Uterus (tissue), 3 donors: ENCODE measurements at regions not wholly inside any gene's neighbourhood (a gene's known extent, or its start where the extent isn't known, plus 50 kb on each side); places are given as distances from the start of the nearest gene placed in this dataset.
"Not testable (repeated sequence)": the region's sequence is repeated elsewhere in the genome, so short reads cannot be mapped to it uniquely, and the experiment has no call there.

Source experiments
- DNase-seq, 2 donors: peaks; one replicate each; pipeline ENCODE4 v3.0.0-alpha.2; 2019 to 2020
- H3K27ac ChIP-seq, 2 donors: fragments of 200-600 bp; sonication (generic); 1 replicate in 1 of 2; 2 replicates in 1 of 2; pipeline ENCODE4 v1.5.1; 2016 to 2018
- H3K27me3 ChIP-seq, 2 donors: fragments of 200-600 bp; sonication (generic); one replicate each; pipeline ENCODE4 v1.5.1; 2018 to 2019; ENCODE audit warnings: control low read depth in 1 of 2
- H3K36me3 ChIP-seq, 2 donors: fragments of 200-600 bp; sonication (generic); one replicate each; pipeline ENCODE4 v1.5.1; 2019; ENCODE audit warnings: control low read depth in 1 of 2
- H3K4me1 ChIP-seq, 2 donors: fragments of 200-600 bp; sonication (generic); one replicate each; pipeline ENCODE4 v1.5.1; 2018 to 2019; ENCODE audit warnings: control low read depth in 1 of 2
- H3K4me3 ChIP-seq, 2 donors: fragments of 200-600 bp; sonication (generic); 1 replicate in 1 of 2; 2 replicates in 1 of 2; pipeline ENCODE4 v1.5.1; 2018 to 2019; ENCODE audit warnings: mild to moderate bottlenecking in 1 of 2
- H3K9me3 ChIP-seq, 2 donors: fragments of 200-600 bp; sonication (generic); one replicate each; pipeline ENCODE4 v1.5.1; 2019; ENCODE audit warnings: control low read depth in 1 of 2
- CTCF ChIP-seq, 4 experiments: fragments of 200-600 bp in 2 of 4; fragments of 450-650 bp in 2 of 4; sonication (generic) in 2 of 4; IDR thresholded peaks; one replicate each; pipeline ENCODE4 v1.5.1; 2016 to 2019; ENCODE audit warnings: antibody characterized with exemption in 4 of 4, mild to moderate bottlenecking in 2 of 4, moderate library complexity in 1 of 4
- POLR2A ChIP-seq, 2 donors: fragments of 450-650 bp; IDR thresholded peaks; one replicate each; pipeline ENCODE4 v1.6.1; 2016; ENCODE audit warnings: antibody characterized with exemption in 2 of 2, mild to moderate bottlenecking in 1 of 2, moderate library complexity in 1 of 2
- intact Hi-C: fragments of 100-400 bp; cut with DNase I; formaldehyde crosslinking; loops from one replicate; pipeline ENCODE4 v1.15.1; 2023; ENCODE audit warnings: low total_unique reads
- donor health status: DM: yes; HTN: yes; CAD: no.

GRCh38 chr9:80995759-80996158, 693.6 kb downstream of the TLE1 start:
- TF ChIP-seq CTCF (IDR thresholded peaks at IDR 0.05) (no peak), POLR2A (IDR thresholded peaks at IDR 0.05) (no peak)
- intact Hi-C loops: no loop called here
- no peak overlapping the region for H3K27ac ChIP-seq
- no peaks in the 10 kb centered on the region for H3K9me3 ChIP-seq
- H3K4me3 ChIP-seq: no peak overlapping the region
- no peaks in the 10 kb centered on the region for H3K36me3 ChIP-seq
- no peaks in the 10 kb centered on the region for H3K27me3 ChIP-seq
- no peak for DNase-seq
- H3K4me1 ChIP-seq: no peaks in the 10 kb centered on the region

GRCh38 chr9:80994892-80995291, 694.5 kb downstream of the TLE1 start:
- no peaks in the 10 kb centered on the region for H3K4me1 ChIP-seq
- TF ChIP-seq CTCF (IDR thresholded peaks at IDR 0.05) (no peak), POLR2A (IDR thresholded peaks at IDR 0.05) (no peak)
- H3K27me3 ChIP-seq: no peaks in the 10 kb centered on the region
- no peak for DNase-seq
- no peaks in the 10 kb centered on the region for H3K36me3 ChIP-seq
- no peaks in the 10 kb centered on the region for H3K9me3 ChIP-seq
- no peak overlapping the region for H3K4me3 ChIP-seq
- no peak overlapping the region for H3K27ac ChIP-seq
- intact Hi-C loops: no loop called here

- DNase-seq, H3K36me3 ChIP-seq, intact Hi-C loops: not testable (repeated sequence)
These were observed 703.8 kb downstream of the TLE1 start for GRCh38 chr9:80985595-80985994.

GRCh38 chr9:80976403-80976802, 712.9 kb downstream of the TLE1 start:
- H3K4me1 ChIP-seq: no peaks in the 10 kb centered on the region

More at GRCh38 chr9:80985595-80985994, 703.8 kb downstream of the TLE1 start:
- not testable (repeated sequence) for H3K27ac ChIP-seq, H3K9me3 ChIP-seq, H3K4me3 ChIP-seq, H3K4me1 ChIP-seq, H3K27me3 ChIP-seq

GRCh38 chr9:80970377-80970776, 719.0 kb downstream of the TLE1 start:
- H3K36me3 ChIP-seq, H3K27ac ChIP-seq, H3K4me1 ChIP-seq, H3K27me3 ChIP-seq, DNase-seq, H3K4me3 ChIP-seq, intact Hi-C loops, H3K9me3 ChIP-seq: not testable (repeated sequence)

More at GRCh38 chr9:80976403-80976802, 712.9 kb downstream of the TLE1 start:
- H3K27ac ChIP-seq: no peak overlapping the region
- TF ChIP-seq POLR2A (IDR thresholded peaks at IDR 0.05): no peak
- no peak for TF ChIP-seq CTCF (IDR thresholded peaks at IDR 0.05)
- H3K9me3 ChIP-seq: no peaks in the 10 kb centered on the region
- no peaks in the 10 kb centered on the region for H3K36me3 ChIP-seq
- H3K27me3 ChIP-seq: no peaks in the 10 kb centered on the region
- DNase-seq: no peak
- H3K4me3 ChIP-seq: no peak overlapping the region
- intact Hi-C loops: no loop called here

- intact Hi-C loops: loop anchor here (10.0 kb wide), 1 partner anchor 56 kb away; no protein-coding TSS in a partner anchor
- Histone ChIP-seq H3K36me3 (no peaks in the 10 kb centered on the region), H3K4me1 (no peaks in the 10 kb centered on the region), H3K4me3 (no peak overlapping the region), H3K27ac (no peak overlapping the region), H3K27me3 (no peaks in the 10 kb centered on the region), H3K9me3 (no peaks in the 10 kb centered on the region)
- DNase-seq: no peak
- TF ChIP-seq CTCF (IDR thresholded peaks at IDR 0.05) (no peak), POLR2A (IDR thresholded peaks at IDR 0.05) (no peak)
These were observed 720.7 kb downstream of the TLE1 start for GRCh38 chr9:80968611-80969010.
